Left ventricle myocardium superior (tissue), 1 donor: ENCODE measurements at regions not wholly inside any gene's neighbourhood (a gene's known extent, or its start where the extent isn't known, plus 50 kb on each side); places are given as distances from the start of the nearest gene placed in this dataset.
"Not testable (repeated sequence)": the region's sequence is repeated elsewhere in the genome, so short reads cannot be mapped to it uniquely, and the experiment has no call there.

Experiments
- ATAC-seq: fragments of 200-7000 bp; cut with Tn5 transposase; one replicate; pipeline ENCODE4 v1.9.1; 2020; ENCODE audit warnings: mild to moderate bottlenecking, moderate library complexity
- DNase-seq: peaks from one replicate; pipeline ENCODE4 v3.0.0-alpha.2; 2020
- intact Hi-C: fragments of 100-400 bp; cut with micrococcal nuclease; formaldehyde crosslinking; loops from one replicate; pipeline ENCODE4 v1.11.0; 2022
- donor health status: DM: no; HTN: yes; CAD: no; lungs with severe emphysema.

GRCh38 chr14:83556746-83557453, 1973.0 kb upstream of the FLRT2 start:
- DNase-seq (no peak), ATAC-seq (no peak)
- intact Hi-C loops, result no loop called here

DNA sequence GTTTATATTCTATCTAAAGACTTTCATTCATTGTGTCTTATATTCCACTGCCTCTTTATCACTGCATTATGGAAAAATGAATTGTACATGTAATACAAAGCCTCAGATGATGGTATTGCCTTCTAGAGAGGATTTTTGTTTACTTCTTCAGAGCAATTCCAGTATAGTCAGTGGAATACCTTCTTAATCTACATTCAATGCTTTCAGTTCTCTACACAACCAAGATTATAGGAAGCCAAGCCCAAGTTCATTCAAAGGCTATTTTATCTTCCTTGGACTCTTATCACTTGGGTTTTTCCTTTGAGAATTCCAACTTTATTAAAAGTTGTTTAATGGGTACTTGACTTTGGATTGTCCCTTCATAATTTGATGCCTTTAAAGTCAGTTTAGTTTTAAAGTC, 1971.0 kb upstream of the FLRT2 start:
- intact Hi-C loops, result no loop called here
- DNase-seq, result no peak
- no peak for ATAC-seq

- ATAC-seq, result no peak
- no peak for DNase-seq
- intact Hi-C loops, result no loop called here
Measured at GRCh38 chr14:83559721-83560120, 1970.2 kb upstream of the FLRT2 start.

DNA sequence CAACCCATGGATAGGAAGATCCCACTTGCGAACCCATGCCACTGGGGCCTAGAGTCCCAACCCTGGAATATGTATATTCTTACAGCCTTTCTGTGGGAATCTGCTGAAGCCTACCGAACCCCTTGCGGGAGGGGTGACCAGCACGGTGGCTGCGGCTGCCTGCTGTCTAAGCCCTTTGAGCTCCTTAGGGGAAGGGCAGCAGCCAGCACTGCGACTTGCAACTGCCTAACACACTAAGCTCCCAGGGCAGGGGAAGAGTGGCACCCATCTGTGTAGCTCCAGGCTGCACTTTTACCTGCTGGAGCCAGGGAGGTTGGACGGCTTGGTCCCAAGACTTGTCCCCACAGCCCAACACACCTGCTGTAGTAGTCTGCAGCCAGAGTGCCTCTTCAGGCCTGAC, 1968.7 kb upstream of the FLRT2 start:
- DNase-seq (no peak), ATAC-seq (no peak)
- intact Hi-C loops, result no loop called here

DNA sequence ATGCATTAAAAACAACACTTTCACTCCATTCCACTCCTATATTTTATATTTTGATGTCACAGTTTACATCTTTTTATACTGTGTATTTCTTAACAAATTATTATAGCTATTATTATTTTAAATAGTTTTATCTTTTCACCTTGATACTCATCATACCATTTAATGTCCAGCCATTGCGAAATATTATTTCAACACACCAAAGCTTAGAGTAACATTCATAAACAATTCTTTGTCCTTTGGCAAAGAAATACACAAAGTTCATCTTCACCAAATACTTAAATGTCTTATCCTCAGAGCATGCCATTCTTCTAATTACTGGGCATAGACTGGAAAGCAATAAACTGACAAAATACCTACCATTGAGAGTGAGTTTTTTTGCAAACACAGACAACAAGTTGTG, 1963.4 kb upstream of the FLRT2 start:
- ATAC-seq (no peak), DNase-seq (no peak)
- intact Hi-C loops, result no loop called here

DNA sequence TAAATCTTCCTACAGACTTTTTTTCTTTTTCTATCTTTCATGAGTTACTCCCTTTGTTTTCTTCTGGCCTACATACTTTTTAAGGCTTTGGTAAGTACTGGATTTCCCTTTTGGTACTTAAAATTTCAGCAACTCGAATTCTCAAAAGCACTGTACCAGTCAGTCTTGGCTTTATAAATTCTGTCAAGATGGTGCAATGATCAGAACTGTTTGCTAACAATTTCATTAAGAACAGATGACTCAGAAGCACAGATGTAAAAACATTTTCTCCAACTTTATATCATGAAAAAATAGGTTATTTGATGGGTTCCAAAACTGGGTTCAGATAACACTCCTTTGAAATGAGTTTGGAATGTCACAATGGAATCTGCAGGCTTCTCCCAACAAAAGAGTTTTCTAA, 1961.8 kb upstream of the FLRT2 start:
- no peak for ATAC-seq

GRCh38 chr14:83575301-83575700, 1954.6 kb upstream of the FLRT2 start:
- no peak for DNase-seq
- intact Hi-C loops, result no loop called here

More for the DNA sequence above, 1961.8 kb upstream of the FLRT2 start:
- intact Hi-C loops, result no loop called here
- no peak for DNase-seq

GRCh38 chr14:83583201-83583600, 1946.7 kb upstream of the FLRT2 start:
- DNase-seq (no peak), ATAC-seq (no peak)
- intact Hi-C loops, result no loop called here

More at GRCh38 chr14:83575301-83575700, 1954.6 kb upstream of the FLRT2 start:
- no peak for ATAC-seq

DNA sequence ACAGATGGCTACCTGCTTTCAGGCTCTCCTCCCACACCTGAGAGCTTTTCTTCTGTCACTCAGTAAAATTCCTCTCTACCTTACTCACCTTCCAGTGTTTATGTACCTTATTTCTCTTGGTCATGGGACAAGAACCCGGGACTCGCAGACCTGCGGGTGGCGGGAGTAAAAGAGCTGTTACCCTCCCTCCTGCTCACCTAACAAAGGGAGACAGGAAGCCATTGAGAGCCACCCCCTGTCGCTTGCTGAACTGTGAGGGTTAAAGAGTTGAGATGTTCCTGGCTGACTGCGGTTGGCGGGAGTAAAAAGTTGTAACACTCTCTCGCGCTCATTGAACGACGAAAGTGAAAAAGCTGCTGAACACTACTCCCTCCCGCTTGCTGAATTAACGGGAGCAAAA, 1935.1 kb upstream of the FLRT2 start:
- no peak for ATAC-seq
- DNase-seq, result no peak
- intact Hi-C loops, result no loop called here

DNA sequence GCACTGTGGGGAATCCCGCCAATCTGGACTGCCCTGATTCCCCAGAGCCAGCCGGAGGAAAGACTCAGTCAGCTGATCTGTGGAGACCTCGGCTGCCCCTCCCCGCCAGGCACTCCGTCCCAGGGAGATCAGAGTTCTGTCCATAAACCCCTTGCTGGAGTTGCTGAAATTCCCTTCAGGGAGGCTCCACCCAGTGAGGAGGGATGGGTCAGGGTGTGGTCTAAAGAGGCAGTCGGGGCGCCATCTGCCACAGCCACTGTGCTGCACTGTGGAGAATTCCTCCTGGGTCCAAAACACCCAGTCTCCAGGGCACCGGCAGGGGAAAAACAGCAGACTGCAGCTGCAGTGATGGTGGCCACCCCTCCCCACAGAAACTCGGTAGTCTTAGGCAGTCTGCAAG, 1922.3 kb upstream of the FLRT2 start:
- DNase-seq (no peak), ATAC-seq (no peak)
- intact Hi-C loops, result no loop called here

GRCh38 chr14:83611491-83611890, 1918.5 kb upstream of the FLRT2 start:
- ATAC-seq (no peak), DNase-seq (no peak)
- intact Hi-C loops, result no loop called here

DNA sequence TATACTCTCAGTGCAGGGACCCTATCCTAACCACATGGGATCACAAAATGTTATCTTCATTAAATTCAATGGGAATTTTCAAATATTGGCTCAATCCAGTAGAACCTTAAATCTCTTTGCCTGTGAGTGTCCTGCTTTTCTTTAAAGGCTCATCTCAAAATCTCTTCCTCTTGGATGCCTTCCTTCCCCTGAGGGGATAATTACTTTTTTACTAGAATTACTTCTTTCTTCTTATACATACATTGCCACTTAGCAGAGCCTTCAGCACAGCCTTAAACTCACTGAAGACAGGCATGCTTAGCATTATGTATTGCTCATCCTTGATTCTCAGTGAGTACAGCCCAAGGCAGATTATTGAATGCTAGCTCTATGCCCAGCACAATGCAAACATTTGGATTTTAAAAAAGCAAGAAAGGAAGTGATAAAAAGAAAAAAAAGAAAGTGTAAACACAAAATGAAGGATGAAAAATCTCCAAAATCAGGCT, 1918.0 kb upstream of the FLRT2 start:
- ATAC-seq, result no peak
- intact Hi-C loops, result no loop called here
- DNase-seq, result no peak

DNA sequence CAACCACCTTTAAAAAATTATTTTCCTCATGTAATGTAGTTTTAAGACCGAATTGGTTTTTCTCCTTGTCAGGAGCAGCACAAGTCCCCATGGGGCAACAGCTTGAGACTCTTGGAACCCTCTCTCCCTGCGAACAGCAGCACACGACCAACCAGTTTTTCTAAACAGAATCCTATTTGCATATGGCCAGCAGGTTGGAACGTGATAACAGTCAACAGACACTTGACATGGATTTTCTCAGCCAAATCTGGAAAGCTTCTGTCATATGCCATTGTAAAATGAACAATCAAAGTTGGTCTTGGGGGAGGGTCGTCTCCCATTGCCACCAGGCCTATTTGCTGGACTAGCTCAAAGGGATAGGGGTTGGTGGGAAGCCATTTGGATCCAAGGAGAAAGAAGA, 1915.0 kb upstream of the FLRT2 start:
- DNase-seq (no peak), ATAC-seq (no peak)
- intact Hi-C loops, result no loop called here

DNA sequence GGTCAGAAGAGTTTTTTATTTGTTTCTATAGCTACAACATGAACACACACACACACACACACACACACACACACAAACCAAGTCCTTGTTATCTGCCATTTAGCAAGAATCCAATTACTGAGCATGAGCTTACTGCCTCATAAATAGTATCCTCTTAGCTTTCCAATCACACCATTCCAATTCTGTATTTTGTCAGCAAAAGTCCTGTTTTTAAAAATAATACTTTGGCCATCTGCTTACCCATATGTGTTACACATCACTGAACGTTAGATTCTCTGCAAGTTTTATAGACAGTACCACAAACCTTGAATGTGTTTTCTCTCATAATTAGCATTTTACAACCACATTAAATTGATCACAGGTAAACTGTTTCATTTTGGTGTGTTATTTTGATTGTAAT, 1905.4 kb upstream of the FLRT2 start:
- no peak for ATAC-seq

DNA sequence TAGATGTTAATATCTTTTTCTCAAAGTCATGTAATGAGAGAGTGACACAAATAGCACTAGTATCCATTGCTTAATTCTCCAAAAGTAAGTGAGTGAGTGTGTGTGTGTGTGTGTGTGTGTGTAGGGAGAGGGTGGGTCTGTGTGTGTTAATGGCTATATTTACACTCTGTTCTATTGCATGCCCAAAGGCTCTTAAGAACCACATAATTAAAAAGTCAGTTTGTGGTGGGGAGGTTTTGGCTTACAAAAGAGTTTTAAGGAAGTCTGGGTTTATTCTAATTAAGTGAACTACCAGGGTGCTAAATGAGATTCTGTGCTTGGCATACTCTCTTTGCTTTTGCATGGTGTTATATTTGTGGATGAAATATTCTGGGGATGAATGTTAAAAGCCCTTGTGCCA, 1897.6 kb upstream of the FLRT2 start:
- ATAC-seq (no peak), DNase-seq (no peak)
- intact Hi-C loops, result no loop called here

More for the DNA sequence above, 1905.4 kb upstream of the FLRT2 start:
- intact Hi-C loops, result no loop called here
- no peak for DNase-seq

DNA sequence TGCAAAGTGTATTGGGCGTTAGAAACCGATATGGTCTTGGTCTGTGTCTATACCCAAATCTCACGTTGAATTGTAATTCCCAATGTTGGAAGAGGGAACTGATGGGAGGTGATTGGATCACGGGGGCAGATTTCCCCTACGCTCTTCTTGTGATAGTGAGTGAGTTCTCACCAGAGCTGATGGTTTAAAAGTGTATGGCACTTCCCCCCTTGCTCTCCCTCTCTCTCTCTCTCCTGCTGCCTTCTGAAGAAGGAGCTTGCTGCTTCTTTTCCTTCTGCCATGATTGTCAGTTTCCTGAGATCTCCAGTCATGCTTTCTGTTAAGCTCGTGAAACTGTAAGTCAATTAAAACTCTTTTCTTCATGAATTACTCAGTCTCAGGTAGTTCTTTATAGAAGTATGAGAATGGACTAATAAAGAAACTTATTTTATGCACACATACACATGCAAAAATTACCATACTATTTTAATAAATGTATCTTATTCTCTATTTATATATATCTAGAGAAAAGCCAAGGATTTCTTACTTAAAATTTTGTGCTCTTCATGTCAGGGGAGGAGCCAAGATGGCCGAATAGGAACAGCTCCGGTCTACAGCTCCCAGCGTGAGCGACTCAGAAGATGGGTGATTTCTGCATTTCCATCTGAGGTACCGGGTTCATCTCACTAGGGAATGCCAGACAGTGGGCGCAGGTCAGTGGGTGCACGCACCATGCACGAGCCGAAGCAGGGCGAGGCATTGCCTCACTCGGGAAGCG, 1891.0 kb upstream of the FLRT2 start:
- intact Hi-C loops, result no loop called here
- DNase-seq, result no peak
- no peak for ATAC-seq

GRCh38 chr14:83639505-83639875, 1890.5 kb upstream of the FLRT2 start:
- DNase-seq, intact Hi-C loops, ATAC-seq: not testable (repeated sequence)

DNA sequence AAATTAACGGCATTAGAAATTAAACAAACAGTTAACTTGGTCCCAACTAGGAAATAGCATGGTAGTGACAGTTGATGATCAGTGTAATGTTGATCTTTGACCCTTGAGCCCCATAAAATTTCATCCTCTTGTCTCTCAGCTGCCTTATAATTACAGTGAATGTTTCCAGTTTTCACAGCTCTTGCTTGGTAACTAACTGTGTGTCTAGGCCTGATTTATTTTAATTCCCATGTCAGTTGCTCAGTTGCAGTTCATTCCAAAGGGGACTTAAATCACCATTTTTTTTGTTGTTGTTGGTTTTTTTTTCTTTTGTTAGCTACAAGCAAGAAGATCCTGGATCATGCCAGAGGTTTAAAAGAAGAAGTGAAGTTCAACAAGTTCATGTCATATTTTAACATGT, 1883.7 kb upstream of the FLRT2 start:
- intact Hi-C loops, result no loop called here
- ATAC-seq (no peak), DNase-seq (no peak)

DNA sequence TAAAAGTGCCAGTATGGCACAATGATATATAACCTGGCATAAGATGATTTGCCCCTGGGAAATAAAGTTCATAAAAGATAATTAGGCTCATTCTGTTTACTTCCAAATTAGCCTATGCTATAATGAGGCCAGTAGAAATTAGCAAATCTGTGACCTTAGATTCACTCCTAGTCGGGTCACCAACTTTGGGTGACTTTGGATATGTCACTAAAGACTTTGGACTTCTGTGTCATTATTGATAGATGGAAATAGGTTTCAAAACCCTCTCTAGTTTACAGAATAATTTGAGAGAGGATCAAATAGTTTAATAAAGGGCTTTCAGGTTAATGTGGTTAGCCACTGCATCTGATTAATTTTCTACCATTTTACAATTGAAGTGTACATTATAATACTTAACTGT, 1869.3 kb upstream of the FLRT2 start:
- no peak for DNase-seq
- no peak for ATAC-seq
- intact Hi-C loops, result no loop called here

DNA sequence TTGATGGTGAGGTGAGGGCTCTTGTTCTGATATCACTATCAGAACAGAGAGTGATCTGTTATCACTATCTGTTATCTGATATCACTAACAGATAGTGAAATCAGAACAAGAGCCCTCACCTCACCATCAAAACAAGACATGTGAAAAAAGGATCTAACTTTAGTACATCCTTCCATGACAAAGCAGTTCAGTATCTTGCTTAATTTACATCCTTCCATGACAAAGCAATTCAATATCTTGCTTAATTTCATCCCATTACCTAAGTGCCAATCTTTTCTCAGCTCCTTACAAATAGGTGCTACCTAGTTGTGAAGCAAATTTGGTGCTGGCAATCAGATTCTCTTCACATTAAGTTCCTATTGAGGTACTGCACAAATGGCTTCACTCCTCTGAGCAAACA, 1865.6 kb upstream of the FLRT2 start:
- intact Hi-C loops, result no loop called here
- DNase-seq, result no peak
- no peak for ATAC-seq

DNA sequence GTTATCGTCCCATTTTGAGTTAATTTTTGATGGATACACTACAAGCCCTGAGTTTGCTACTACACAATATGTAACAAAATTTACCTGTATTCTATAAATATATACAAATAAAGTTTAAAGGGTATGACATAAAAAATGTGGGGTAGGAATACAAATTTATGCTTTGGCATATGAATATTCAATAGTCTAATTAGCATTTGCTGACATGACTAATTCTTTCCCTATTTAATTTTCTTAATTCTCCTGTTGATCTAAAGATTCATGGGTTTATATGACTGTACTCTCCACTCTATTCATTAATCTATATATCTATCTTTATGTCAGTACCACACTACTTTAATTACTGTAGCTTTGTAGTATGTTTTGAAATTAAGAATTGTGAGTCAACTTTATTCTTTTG, 1840.7 kb upstream of the FLRT2 start:
- ATAC-seq, result no peak
- no peak for DNase-seq

More for the DNA sequence above, 1840.7 kb upstream of the FLRT2 start:
- intact Hi-C loops, result no loop called here
